ENCODE measurements at regions not wholly inside any gene's neighbourhood (a gene's known extent, or its start where the extent isn't known, plus 50 kb on each side); places are given as distances from the start of the nearest gene placed in this dataset.

GRCh38 chr1:98369463-98369862 is 292.1 kb upstream of the SNX7 start:
- no peaks in the 10 kb centered on the region for H3K36me3 ChIP-seq (ENCODE audit: low read depth)
- no peaks in the 10 kb centered on the region for H3K27me3 ChIP-seq (ENCODE audit: insufficient read depth, poor library complexity, severe bottlenecking)
- no peak overlapping the region for H3K27ac ChIP-seq (ENCODE audit: poor library complexity, severe bottlenecking)
- H3K9me3 ChIP-seq (ENCODE audit: severe bottlenecking) = no peaks in the 10 kb centered on the region
- ATAC-seq (ENCODE audit: low read depth) (no peak), DNase-seq (ENCODE audit: low spot score) (no peak)
- TF ChIP-seq CTCF (IDR thresholded peaks at IDR 0.05; ENCODE audit: poor library complexity, severe bottlenecking) = no peak
- H3K4me1 ChIP-seq (ENCODE audit: insufficient read depth, poor library complexity, severe bottlenecking) = no peaks in the 10 kb centered on the region
- no peak overlapping the region for H3K4me3 ChIP-seq (ENCODE audit: severe bottlenecking)

- no peak for DNase-seq (ENCODE audit: low spot score)
- H3K27ac ChIP-seq (ENCODE audit: poor library complexity, severe bottlenecking) = no peak overlapping the region
- no peaks in the 10 kb centered on the region for H3K36me3 ChIP-seq (ENCODE audit: low read depth)
- H3K27me3 ChIP-seq (ENCODE audit: insufficient read depth, poor library complexity, severe bottlenecking) = no peaks in the 10 kb centered on the region
- no peaks in the 10 kb centered on the region for H3K9me3 ChIP-seq (ENCODE audit: severe bottlenecking)
- TF ChIP-seq CTCF (IDR thresholded peaks at IDR 0.05; ENCODE audit: poor library complexity, severe bottlenecking) = no peak
- H3K4me1 ChIP-seq (ENCODE audit: insufficient read depth, poor library complexity, severe bottlenecking) = no peaks in the 10 kb centered on the region
- no peak for ATAC-seq (ENCODE audit: low read depth)
- H3K4me3 ChIP-seq (ENCODE audit: severe bottlenecking) = no peak overlapping the region
Measured at GRCh38 chr1:98368995-98369394, 292.5 kb upstream of the SNX7 start.

- DNase-seq (ENCODE audit: low spot score) (no peak), ATAC-seq (ENCODE audit: low read depth) (no peak)
- no peak for TF ChIP-seq CTCF (IDR thresholded peaks at IDR 0.05; ENCODE audit: poor library complexity, severe bottlenecking)
- no peaks in the 10 kb centered on the region for H3K9me3 ChIP-seq (ENCODE audit: severe bottlenecking)
- H3K27me3 ChIP-seq (ENCODE audit: insufficient read depth, poor library complexity, severe bottlenecking) = no peaks in the 10 kb centered on the region
- no peak overlapping the region for H3K27ac ChIP-seq (ENCODE audit: poor library complexity, severe bottlenecking)
- H3K4me3 ChIP-seq (ENCODE audit: severe bottlenecking) = no peak overlapping the region
- no peaks in the 10 kb centered on the region for H3K36me3 ChIP-seq (ENCODE audit: low read depth)
- no peaks in the 10 kb centered on the region for H3K4me1 ChIP-seq (ENCODE audit: insufficient read depth, poor library complexity, severe bottlenecking)
Measured at GRCh38 chr1:98367426-98367825, 294.1 kb upstream of the SNX7 start.

GRCh38 chr1:98366343-98366742 is 295.2 kb upstream of the SNX7 start:
- no peak overlapping the region for H3K4me3 ChIP-seq (ENCODE audit: severe bottlenecking)
- H3K27me3 ChIP-seq (ENCODE audit: insufficient read depth, poor library complexity, severe bottlenecking) = no peaks in the 10 kb centered on the region
- no peaks in the 10 kb centered on the region for H3K4me1 ChIP-seq (ENCODE audit: insufficient read depth, poor library complexity, severe bottlenecking)
- DNase-seq (ENCODE audit: low spot score) (no peak), ATAC-seq (ENCODE audit: low read depth) (no peak)
- H3K9me3 ChIP-seq (ENCODE audit: severe bottlenecking) = no peaks in the 10 kb centered on the region
- H3K27ac ChIP-seq (ENCODE audit: poor library complexity, severe bottlenecking) = no peak overlapping the region
- no peaks in the 10 kb centered on the region for H3K36me3 ChIP-seq (ENCODE audit: low read depth)
- no peak for TF ChIP-seq CTCF (IDR thresholded peaks at IDR 0.05; ENCODE audit: poor library complexity, severe bottlenecking)

GRCh38 chr1:98364544-98364943 is 297.0 kb upstream of the SNX7 start:
- ATAC-seq (ENCODE audit: low read depth) (no peak), DNase-seq (ENCODE audit: low spot score) (no peak)
- H3K36me3 ChIP-seq (ENCODE audit: low read depth) = no peaks in the 10 kb centered on the region
- H3K9me3 ChIP-seq (ENCODE audit: severe bottlenecking) = no peaks in the 10 kb centered on the region
- no peaks in the 10 kb centered on the region for H3K27me3 ChIP-seq (ENCODE audit: insufficient read depth, poor library complexity, severe bottlenecking)
- H3K27ac ChIP-seq (ENCODE audit: poor library complexity, severe bottlenecking) = no peak overlapping the region
- no peak overlapping the region for H3K4me3 ChIP-seq (ENCODE audit: severe bottlenecking)
- TF ChIP-seq CTCF (IDR thresholded peaks at IDR 0.05; ENCODE audit: poor library complexity, severe bottlenecking) = no peak
- no peaks in the 10 kb centered on the region for H3K4me1 ChIP-seq (ENCODE audit: insufficient read depth, poor library complexity, severe bottlenecking)

Measured in RWPE2 (cell line).